ENCODE measurements at regions not wholly inside any gene's neighbourhood (a gene's known extent, or its start where the extent isn't known, plus 50 kb on each side); places are given as distances from the start of the nearest gene placed in this dataset.

DNA sequence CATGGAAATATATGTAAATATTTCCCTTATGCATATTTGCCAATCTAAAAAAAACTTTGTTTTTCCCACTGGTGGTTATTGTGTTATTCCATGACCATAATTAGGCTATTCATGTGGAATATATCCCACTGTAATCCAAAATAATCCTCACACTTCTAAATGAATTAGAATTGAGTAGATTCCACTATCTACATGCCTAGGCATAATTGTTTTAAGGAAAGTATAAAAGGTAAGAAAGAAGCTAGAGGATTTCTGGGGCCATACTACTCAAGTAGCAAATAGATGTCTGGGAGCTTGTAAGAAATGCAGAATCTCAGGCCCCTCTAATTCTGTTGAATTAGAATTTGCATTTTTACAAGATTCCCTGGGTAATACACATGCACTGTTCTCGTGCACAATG lies 83.5 kb upstream of the RRP15 start:
- H3K27me3 Mint-ChIP-seq: no peaks in the 10 kb centered on the region
- peaks cover 18% of the 10 kb centered on the region for H3K9me3 Mint-ChIP-seq
- no peaks in the 10 kb centered on the region for H3K4me1 Mint-ChIP-seq (ENCODE audit: low read depth in 2 of 2)
- no peak for ATAC-seq
- H3K27ac Mint-ChIP-seq: no peak overlapping the region
- DNase-seq (ENCODE audit: low spot score): no peak
- no peaks in the 10 kb centered on the region for H3K36me3 Mint-ChIP-seq
- no peak overlapping the region for H3K4me3 Mint-ChIP-seq

DNA sequence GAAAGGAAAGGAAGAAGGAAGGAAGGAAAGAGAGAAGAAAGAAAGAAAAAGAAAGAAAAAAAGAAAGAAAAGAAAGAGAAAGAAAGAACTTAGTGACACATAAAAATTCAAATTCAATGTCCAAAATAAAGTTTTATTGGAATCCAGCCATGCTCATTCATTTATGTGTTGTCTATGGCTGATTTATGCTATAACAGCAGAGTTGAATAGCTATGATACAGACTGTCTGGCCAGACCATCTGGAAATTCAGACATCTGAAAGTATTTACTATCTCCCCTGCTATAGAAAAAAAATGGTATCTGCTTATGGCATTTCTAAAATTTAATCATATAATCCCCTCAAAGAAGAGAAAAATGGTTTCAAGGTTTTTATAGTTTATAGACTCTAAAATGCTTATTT lies 79.4 kb upstream of the RRP15 start:
- no peaks in the 10 kb centered on the region for H3K27me3 Mint-ChIP-seq
- DNase-seq (ENCODE audit: low spot score): no peak
- H3K36me3 Mint-ChIP-seq: no peaks in the 10 kb centered on the region
- H3K4me1 Mint-ChIP-seq (ENCODE audit: low read depth in 2 of 2): no peaks in the 10 kb centered on the region
- H3K27ac Mint-ChIP-seq: no peak overlapping the region
- peaks cover 18% of the 10 kb centered on the region for H3K9me3 Mint-ChIP-seq
- ATAC-seq: no peak
- no peak overlapping the region for H3K4me3 Mint-ChIP-seq

DNA sequence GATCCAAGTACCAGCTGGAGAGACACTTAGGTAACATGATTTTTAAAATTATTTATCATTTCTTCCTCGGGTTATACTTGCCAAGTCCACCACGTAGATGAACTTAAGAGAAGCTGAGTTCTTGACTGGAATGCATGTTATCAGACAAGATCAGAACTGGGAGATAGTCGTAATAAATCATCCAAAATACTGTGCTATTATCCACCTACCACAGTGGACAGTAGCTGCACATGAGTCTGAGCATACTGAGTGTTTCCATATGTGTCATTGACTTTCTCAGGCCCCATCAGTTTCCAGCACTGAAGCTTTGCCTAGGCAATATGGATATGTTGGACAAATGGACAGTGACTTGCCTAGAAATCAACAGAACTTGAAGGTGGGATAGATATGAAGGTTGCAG lies 77.9 kb upstream of the RRP15 start:
- H3K4me3 Mint-ChIP-seq: no peak overlapping the region
- ATAC-seq: no peak
- no peaks in the 10 kb centered on the region for H3K27me3 Mint-ChIP-seq
- H3K27ac Mint-ChIP-seq: no peak overlapping the region
- H3K9me3 Mint-ChIP-seq: peaks cover 18% of the 10 kb centered on the region
- DNase-seq (ENCODE audit: low spot score): no peak
- no peaks in the 10 kb centered on the region for H3K36me3 Mint-ChIP-seq
- no peaks in the 10 kb centered on the region for H3K4me1 Mint-ChIP-seq (ENCODE audit: low read depth in 2 of 2)

DNA sequence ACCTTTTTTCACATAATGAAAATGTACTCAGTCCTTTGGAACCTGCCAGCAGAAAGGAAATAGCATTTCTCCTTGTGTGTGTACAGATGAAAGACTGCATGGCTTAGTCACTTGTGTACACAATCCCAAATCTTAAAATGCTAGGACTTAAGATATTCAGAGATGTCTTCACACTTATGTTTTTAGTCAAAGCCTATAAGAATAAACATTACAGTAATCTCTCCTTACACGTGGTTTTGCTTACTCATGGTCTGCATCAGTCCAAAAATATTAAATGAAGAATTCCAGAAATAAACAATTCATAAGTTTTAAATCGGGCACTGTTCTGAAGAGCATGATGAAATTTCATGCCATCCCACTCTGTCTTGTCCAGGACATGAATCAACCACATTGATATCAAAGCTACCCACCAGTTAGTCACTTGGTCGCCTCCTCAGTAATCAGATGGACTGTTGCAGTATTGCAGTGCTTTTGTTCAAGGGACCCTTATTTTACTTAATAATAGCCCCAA lies 75.7 kb upstream of the RRP15 start:
- Mint-ChIP-seq H3K27ac (no peak overlapping the region), H3K36me3 (no peaks in the 10 kb centered on the region), H3K4me1 (ENCODE audit: low read depth in 2 of 2) (no peaks in the 10 kb centered on the region), H3K27me3 (no peaks in the 10 kb centered on the region), H3K9me3 (peaks cover 5% of the 10 kb centered on the region), H3K4me3 (no peak overlapping the region)
- ATAC-seq (no peak), DNase-seq (ENCODE audit: low spot score) (no peak)

DNA sequence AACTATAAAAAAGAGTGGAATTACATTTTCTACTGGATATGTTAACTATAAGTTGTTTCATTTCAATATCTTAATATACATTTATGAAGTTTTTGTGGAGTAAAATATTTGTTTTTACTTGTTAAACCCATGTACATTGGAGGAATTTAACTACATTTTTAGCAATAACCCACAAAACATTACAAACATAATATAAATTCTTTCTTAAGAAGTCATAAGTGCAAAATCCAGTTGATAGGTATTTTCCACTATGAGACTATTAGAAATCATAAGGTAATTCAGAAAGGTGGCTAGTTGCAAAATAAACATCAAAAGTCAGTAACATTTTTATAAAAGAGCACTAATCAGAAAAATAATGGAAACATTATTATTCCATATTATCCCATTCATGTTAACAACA lies 73.9 kb upstream of the RRP15 start:
- DNase-seq (ENCODE audit: low spot score) (no peak), ATAC-seq (no peak)
- H3K27me3 Mint-ChIP-seq: peaks cover 0 to 8% of the 10 kb centered on the region in 2 donors
- no peak overlapping the region for H3K27ac Mint-ChIP-seq
- no peaks in the 10 kb centered on the region for H3K9me3 Mint-ChIP-seq
- no peaks in the 10 kb centered on the region for H3K4me1 Mint-ChIP-seq (ENCODE audit: low read depth in 2 of 2)
- H3K4me3 Mint-ChIP-seq: no peak overlapping the region
- H3K36me3 Mint-ChIP-seq: no peaks in the 10 kb centered on the region

DNA sequence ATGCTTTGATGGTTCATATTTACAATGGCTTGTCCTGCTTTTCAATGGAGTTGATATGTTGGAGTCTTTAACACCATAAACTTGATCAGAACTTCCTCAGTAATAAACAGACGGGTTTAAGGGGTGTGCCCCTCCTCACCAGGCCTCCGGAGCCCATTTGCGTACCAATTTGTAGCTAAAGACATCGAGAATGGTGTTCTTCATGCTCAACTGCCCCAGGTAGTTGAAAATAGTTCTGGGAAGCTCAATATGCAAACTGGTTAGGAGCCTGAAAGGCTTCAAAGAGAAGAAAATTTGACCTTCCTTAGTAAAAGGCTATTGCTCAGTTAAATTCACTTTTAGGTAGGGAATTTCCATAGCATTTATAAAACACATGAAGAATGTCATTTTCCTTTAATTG lies 68.1 kb upstream of the RRP15 start:
- H3K9me3 Mint-ChIP-seq: no peaks in the 10 kb centered on the region
- H3K4me3 Mint-ChIP-seq: no peak overlapping the region
- ATAC-seq (no peak), DNase-seq (ENCODE audit: low spot score) (no peak)
- H3K27ac Mint-ChIP-seq: no peak overlapping the region
- H3K27me3 Mint-ChIP-seq: peaks cover 0 to 8% of the 10 kb centered on the region in 2 donors
- H3K4me1 Mint-ChIP-seq (ENCODE audit: low read depth in 2 of 2): no peaks in the 10 kb centered on the region
- no peaks in the 10 kb centered on the region for H3K36me3 Mint-ChIP-seq

DNA sequence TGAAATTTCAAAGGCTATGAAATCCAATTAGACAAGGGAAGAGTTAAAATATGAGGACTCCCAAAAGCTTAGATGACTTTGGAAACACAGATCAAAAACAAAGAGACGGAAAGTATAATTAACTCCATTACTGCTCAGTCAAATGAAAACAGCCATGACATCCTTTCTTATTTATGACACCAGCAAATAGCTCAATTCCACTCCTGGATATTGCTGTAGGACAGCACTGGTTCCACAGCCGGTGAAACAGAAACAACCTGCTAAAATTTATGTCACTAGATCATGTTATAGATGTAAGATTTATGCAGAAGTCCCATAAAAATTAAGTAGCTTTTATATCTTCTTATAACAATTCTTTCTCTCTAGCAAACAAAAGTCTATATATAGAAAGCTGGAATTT lies 65.6 kb upstream of the RRP15 start:
- Mint-ChIP-seq H3K4me1 (ENCODE audit: low read depth in 2 of 2) (no peaks in the 10 kb centered on the region), H3K4me3 (no peak overlapping the region), H3K27me3 (peaks cover 0 to 8% of the 10 kb centered on the region in 2 donors), H3K27ac (no peak overlapping the region), H3K9me3 (no peaks in the 10 kb centered on the region), H3K36me3 (no peaks in the 10 kb centered on the region)
- ATAC-seq (no peak), DNase-seq (ENCODE audit: low spot score) (no peak)

DNA sequence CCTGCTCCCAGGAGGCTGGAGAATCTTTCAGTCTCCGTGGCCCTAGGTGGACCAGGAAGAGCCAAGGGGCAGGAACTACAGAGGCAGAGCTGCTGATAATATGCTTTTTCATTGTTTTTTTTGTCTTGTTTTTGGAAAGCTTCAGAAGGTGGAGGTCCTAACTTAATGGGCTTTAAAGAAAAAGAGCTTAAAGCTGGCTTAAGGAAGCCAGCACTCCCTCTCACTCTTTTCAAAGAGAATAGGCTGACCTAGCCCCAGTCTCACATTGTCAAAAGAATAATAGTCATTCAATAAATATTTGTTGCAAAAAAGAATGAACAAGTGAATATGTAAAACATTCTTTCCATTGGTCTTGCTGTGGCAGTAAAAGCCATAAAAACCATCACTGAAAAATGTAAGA lies 61.0 kb upstream of the RRP15 start:
- no peak overlapping the region for H3K4me3 Mint-ChIP-seq
- H3K27me3 Mint-ChIP-seq: no peaks in the 10 kb centered on the region
- no peaks in the 10 kb centered on the region for H3K9me3 Mint-ChIP-seq
- DNase-seq (ENCODE audit: low spot score) (no peak), ATAC-seq (no peak)
- no peaks in the 10 kb centered on the region for H3K4me1 Mint-ChIP-seq (ENCODE audit: low read depth in 2 of 2)
- H3K36me3 Mint-ChIP-seq: no peaks in the 10 kb centered on the region
- no peak overlapping the region for H3K27ac Mint-ChIP-seq

DNA sequence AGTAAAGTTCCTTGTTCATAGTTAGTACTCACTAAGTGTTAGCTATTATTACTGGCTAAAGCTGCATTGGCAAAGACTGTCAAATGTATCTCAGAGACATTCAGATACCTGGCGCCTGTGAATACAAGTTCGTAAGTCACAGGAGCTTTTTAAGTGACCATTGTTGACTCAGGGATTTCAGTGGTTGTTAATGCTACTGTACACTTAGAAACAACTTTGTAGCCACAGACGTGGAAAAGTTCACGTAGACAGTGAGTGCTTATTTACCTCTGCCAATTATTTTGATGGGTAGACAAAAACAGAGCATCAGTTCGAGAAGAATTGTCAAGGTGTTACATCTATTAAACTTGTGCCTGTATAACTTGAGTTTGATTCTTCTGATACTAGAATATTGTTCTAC lies 59.1 kb upstream of the RRP15 start:
- no peak overlapping the region for H3K4me3 Mint-ChIP-seq
- H3K9me3 Mint-ChIP-seq: peaks cover 3% of the 10 kb centered on the region
- H3K27me3 Mint-ChIP-seq: no peaks in the 10 kb centered on the region
- no peaks in the 10 kb centered on the region for H3K36me3 Mint-ChIP-seq
- H3K4me1 Mint-ChIP-seq (ENCODE audit: low read depth in 2 of 2): no peaks in the 10 kb centered on the region
- no peak overlapping the region for H3K27ac Mint-ChIP-seq
- ATAC-seq: no peak
- DNase-seq (ENCODE audit: low spot score): no peak

Measured in natural killer cell treated with Interleukin-12 subunit alpha and Interleukin-12 subunit beta and Interleukin-15 and Interleukin-18, amount 100 ng/mL, for 72 hours (primary cell).